Liver (tissue), 3 donors: ENCODE measurements at regions not wholly inside any gene's neighbourhood (a gene's known extent, or its start where the extent isn't known, plus 50 kb on each side); places are given as distances from the start of the nearest gene placed in this dataset.

Experiments used
- CTCF ChIP-seq: fragments of 150-350 bp; IDR thresholded peaks from 2 replicates; pipeline ENCODE4 v1.5.1; 2017; ENCODE audit warnings: improper control_type of control experiment, low read depth, low read length; ENCODE audit not compliant: missing input control
- HNF4A ChIP-seq, 2 donors: conservative IDR thresholded peaks; 2 replicates each; pipeline ENCODE4 v1.6.1; 2016; ENCODE audit warnings: antibody characterized with exemption in 2 of 2, mild to moderate bottlenecking in 2 of 2
- MAX ChIP-seq: IDR thresholded peaks from 2 replicates; pipeline ENCODE4 v1.6.1; 2016; ENCODE audit warnings: antibody characterized with exemption
- donor health status: healthy.
- donor health status: healthy.

- TF ChIP-seq MAX (no peak), HNF4A (conservative IDR thresholded peaks at IDR 0.05) (no peak), CTCF (no peak)
Measured at GRCh38 chr13:106322628-106323027, 212.8 kb downstream of the EFNB2 start.
